ENCODE measurements at regions not wholly inside any gene's neighbourhood (a gene's known extent, or its start where the extent isn't known, plus 50 kb on each side); places are given as distances from the start of the nearest gene placed in this dataset.

GRCh38 chr18:33818145-33818544 lies 240.1 kb downstream of the ASXL3 start:
- TF ChIP-seq SUZ12 (IDR thresholded peaks at IDR 0.05; ENCODE audit: extremely low read depth, insufficient read depth, insufficient read length) (no peak), YY1 (IDR thresholded peaks at IDR 0.05; ENCODE audit: insufficient read depth, insufficient read length) (no peak), ZNF274 (IDR thresholded peaks at IDR 0.05; ENCODE audit: low read depth, low read length) (no peak)

Measured in NT2/D1 (cell line).